Heart right ventricle (tissue), 16 donors: ENCODE measurements at regions not wholly inside any gene's neighbourhood (a gene's known extent, or its start where the extent isn't known, plus 50 kb on each side); places are given as distances from the start of the nearest gene placed in this dataset.

Source experiments
- ATAC-seq, 8 donors: fragments of 200-7000 bp; cut with Tn5 transposase; one replicate each; pipeline ENCODE4 v1.9.1; 2020; ENCODE audit warnings: mild to moderate bottlenecking in 8 of 8, moderate library complexity in 8 of 8, moderate number of reproducible peaks in 1 of 8
- DNase-seq, 2 donors: peaks; one replicate each; pipeline ENCODE4 v3.0.0-alpha.2; 2020
- H3K27ac ChIP-seq, 10 donors: fragments of 200-600 bp; sonication (generic) in 2 of 10; one replicate each; pipeline versions ENCODE4 v1.5.0 to v1.8.0; 2020 to 2022; ENCODE audit warnings: mild to moderate bottlenecking in 3 of 10
- H3K27me3 ChIP-seq, 7 donors: fragments of 200-600 bp; one replicate each; pipeline ENCODE4 v1.8.0; 2021 to 2022; ENCODE audit warnings: mild to moderate bottlenecking in 2 of 7
- H3K36me3 ChIP-seq, 9 donors: fragments of 200-600 bp; sonication (generic) in 1 of 9; one replicate each; pipeline versions ENCODE4 v1.5.0 to v1.8.0; 2020 to 2022; ENCODE audit warnings: mild to moderate bottlenecking in 2 of 9
- H3K4me1 ChIP-seq, 9 donors: fragments of 200-600 bp; sonication (generic) in 1 of 9; one replicate each; pipeline versions ENCODE4 v1.5.0 to v1.8.0; 2020 to 2022; ENCODE audit warnings: mild to moderate bottlenecking in 4 of 9
- H3K4me3 ChIP-seq, 10 donors: fragments of 200-600 bp; sonication (generic) in 2 of 10; one replicate each; pipeline versions ENCODE4 v1.5.0 to v1.8.0; 2020 to 2022; ENCODE audit warnings: mild to moderate bottlenecking in 7 of 10, moderate library complexity in 2 of 10
- H3K9me3 ChIP-seq, 11 donors: fragments of 200-600 bp in 10 of 11; sonication (generic) in 2 of 11; one replicate each; pipeline versions ENCODE4 v1.5.0 to v1.8.0; 2013 to 2022; ENCODE audit warnings: mild to moderate bottlenecking in 2 of 11, control low read depth in 1 of 11, moderate library complexity in 1 of 11
- WGBS, 2 donors: extraction: QIAGEN DNeasy Blood & Tissue Kit; methylation state at CpG; one replicate each; pipeline ENCODE4 v1.1.7; 2013; ENCODE audit warnings: inconsistent platforms in 1 of 2; 5-methylcytosine and 5-hydroxymethylcytosine counted together
- intact Hi-C, 10 donors: fragments of 100-400 bp; cut with DNase I; formaldehyde crosslinking; loops; one replicate each; pipeline versions ENCODE4 v1.11.1 to v1.14.2; 2022
- TF ChIP-seq, protein P1 (sequence below), 9 donors: fragments of 200-600 bp; sonication (generic) in 2 of 9; IDR thresholded peaks; one replicate each; pipeline versions ENCODE4 v1.5.0 to v1.8.0; 2021 to 2022; ENCODE audit warnings: antibody characterized with exemption in 9 of 9, mild to moderate bottlenecking in 5 of 9, moderate library complexity in 1 of 9
- donor health status: Arrhythmogenic right ventricular cardiomyopathy.
- donor health status: ischemic (EF 13 %, LVEDD 7.1; RV severe dilation, severe dysfunction).
- donor health status: healthy with polysubstance abuse.
- donor health status: DM: no; HTN: yes; CAD: no.
- donor health status: DM: no; HTN: no; CAD: no.
- donor health status: ischemic (EF 25% LVEDD 6.9; RV normal size, moderate dysfunction).
- donor health status: ischemic (EF 25% LVEDD 5.7; RV mildly dilated, moderate dysfunction).
- donor health status: healthy.
- donor health status: DM: yes; HTN: yes; CAD: no.
- donor health status: Ischemic cardiomyopathy.
- donor health status: ischemic (EF 35%, LVEDD 5.7; RV mildly dilated, moderate dysfunction).
- donor health status: nonischemic (EF 11% LVEDD 7.7; RV severe dilation, severe dysfunction).
- donor health status: DM: yes; HTN: yes; CAD: no.
- donor health status: PGD.
- donor health status: ischemic (EF 29% LVEDD 5.4; RV normal size, mild dysfunction).
- donor health status: nonischemic (EF 23%, LVEDD 6.1; RV moderate dilation, normal function).

DNA sequence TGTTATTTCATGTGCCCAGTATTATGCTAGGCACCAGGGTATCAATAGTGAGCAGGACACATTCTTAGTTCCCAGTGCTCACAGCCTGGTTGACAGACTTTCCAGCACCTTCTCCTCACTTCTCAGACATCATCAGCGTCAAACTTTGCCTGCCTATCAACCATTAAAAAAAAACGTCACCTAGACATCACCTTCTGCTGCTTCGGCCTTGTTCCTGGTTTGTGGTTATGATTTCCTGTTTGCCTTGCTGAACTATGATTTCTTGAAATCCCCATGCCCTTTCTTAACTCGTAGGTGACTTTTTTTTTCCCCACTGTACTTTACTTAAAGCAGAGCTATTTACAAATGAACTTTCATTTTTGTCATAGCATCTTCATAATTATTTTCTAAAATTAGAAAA is 60.4 kb upstream of the NABP1 start:
- H3K9me3 ChIP-seq: no peaks in the 10 kb centered on the region
- ATAC-seq: no peak
- H3K27me3 ChIP-seq: no peaks in the 10 kb centered on the region
- intact Hi-C loops: no loop called here
- TF ChIP-seq, protein P1, sequence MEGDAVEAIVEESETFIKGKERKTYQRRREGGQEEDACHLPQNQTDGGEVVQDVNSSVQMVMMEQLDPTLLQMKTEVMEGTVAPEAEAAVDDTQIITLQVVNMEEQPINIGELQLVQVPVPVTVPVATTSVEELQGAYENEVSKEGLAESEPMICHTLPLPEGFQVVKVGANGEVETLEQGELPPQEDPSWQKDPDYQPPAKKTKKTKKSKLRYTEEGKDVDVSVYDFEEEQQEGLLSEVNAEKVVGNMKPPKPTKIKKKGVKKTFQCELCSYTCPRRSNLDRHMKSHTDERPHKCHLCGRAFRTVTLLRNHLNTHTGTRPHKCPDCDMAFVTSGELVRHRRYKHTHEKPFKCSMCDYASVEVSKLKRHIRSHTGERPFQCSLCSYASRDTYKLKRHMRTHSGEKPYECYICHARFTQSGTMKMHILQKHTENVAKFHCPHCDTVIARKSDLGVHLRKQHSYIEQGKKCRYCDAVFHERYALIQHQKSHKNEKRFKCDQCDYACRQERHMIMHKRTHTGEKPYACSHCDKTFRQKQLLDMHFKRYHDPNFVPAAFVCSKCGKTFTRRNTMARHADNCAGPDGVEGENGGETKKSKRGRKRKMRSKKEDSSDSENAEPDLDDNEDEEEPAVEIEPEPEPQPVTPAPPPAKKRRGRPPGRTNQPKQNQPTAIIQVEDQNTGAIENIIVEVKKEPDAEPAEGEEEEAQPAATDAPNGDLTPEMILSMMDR (IDR thresholded peaks at IDR 0.05): no peak
- peaks cover 0 to 25% (median 0%) of the 10 kb centered on the region in 9 donors for H3K4me1 ChIP-seq
- DNase-seq: no peak
- 73 to 74% methylated on average over 4 of the region's 4 CpGs for WGBS, 2 donors
- peak overlapping the region in 1 of 10 donors; percentile 74 for H3K27ac ChIP-seq
- no peaks in the 10 kb centered on the region for H3K36me3 ChIP-seq
- H3K4me3 ChIP-seq: no peak overlapping the region

GRCh38 chr2:191618046-191618780 is 59.7 kb upstream of the NABP1 start:
- DNase-seq (no peak), ATAC-seq (peak in 2 of 8 donors; percentile 10 to 52)
- H3K4me1 ChIP-seq: peaks cover 0 to 30% (median 0%) of the 10 kb centered on the region in 9 donors
- intact Hi-C loops: no loop called here
- TF ChIP-seq, protein P1 (IDR thresholded peaks at IDR 0.05): no peak
- peak overlapping the region in 1 of 10 donors; percentile 74 for H3K27ac ChIP-seq
- no peaks in the 10 kb centered on the region for H3K9me3 ChIP-seq
- H3K27me3 ChIP-seq: no peaks in the 10 kb centered on the region
- no peaks in the 10 kb centered on the region for H3K36me3 ChIP-seq
- 49 to 66% methylated on average over 3 of the region's 3 CpGs for WGBS, 2 donors
- H3K4me3 ChIP-seq: no peak overlapping the region

- ATAC-seq (no peak), DNase-seq (no peak)
- no peaks in the 10 kb centered on the region for H3K36me3 ChIP-seq
- H3K27ac ChIP-seq: peak overlapping the region in 1 of 10 donors; percentile 74
- TF ChIP-seq, protein P1 (IDR thresholded peaks at IDR 0.05): no peak
- H3K4me1 ChIP-seq: peaks cover 0 to 30% (median 0%) of the 10 kb centered on the region in 9 donors
- H3K4me3 ChIP-seq: no peak overlapping the region
- 89 to 97% methylated on average over 2 of the region's 2 CpGs for WGBS, 2 donors
- H3K27me3 ChIP-seq: no peaks in the 10 kb centered on the region
- intact Hi-C loops: no loop called here
- H3K9me3 ChIP-seq: no peaks in the 10 kb centered on the region
Measured at GRCh38 chr2:191618786-191619185, 59.1 kb upstream of the NABP1 start.

DNA sequence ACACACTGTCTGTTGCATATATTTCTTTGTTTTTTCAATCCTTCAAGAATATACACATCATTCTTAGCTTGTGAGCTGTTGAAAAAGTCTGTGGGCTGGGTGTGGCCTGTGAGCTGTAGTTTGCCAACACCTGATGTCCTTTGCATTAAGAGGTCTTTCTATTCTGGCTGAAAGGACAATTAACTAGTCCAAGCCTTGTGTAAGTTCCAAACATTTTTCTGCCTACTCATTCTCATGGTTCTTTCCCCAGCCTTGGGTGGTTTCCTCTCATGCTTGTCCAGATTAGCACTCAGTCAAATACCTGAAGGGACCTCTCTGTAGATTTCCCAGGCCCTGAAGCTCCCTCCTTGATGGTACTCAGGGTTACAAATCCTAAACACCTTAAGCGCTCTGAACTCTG is 57.8 kb upstream of the NABP1 start:
- no peak overlapping the region for H3K4me3 ChIP-seq
- DNase-seq (no peak), ATAC-seq (no peak)
- 97 to 100% methylated on average over 1 of the region's 1 CpG for WGBS, 2 donors
- H3K4me1 ChIP-seq: peaks cover 0 to 37% (median 0%) of the 10 kb centered on the region in 9 donors
- TF ChIP-seq, protein P1 (IDR thresholded peaks at IDR 0.05): no peak
- H3K36me3 ChIP-seq: no peaks in the 10 kb centered on the region
- H3K9me3 ChIP-seq: no peaks in the 10 kb centered on the region
- intact Hi-C loops: no loop called here
- peak overlapping the region in 1 of 10 donors; percentile 21 for H3K27ac ChIP-seq
- no peaks in the 10 kb centered on the region for H3K27me3 ChIP-seq
